NB4 (cell line): ENCODE measurements at regions not wholly inside any gene's neighbourhood (a gene's known extent, or its start where the extent isn't known, plus 50 kb on each side); places are given as distances from the start of the nearest gene placed in this dataset.

Experiments used
- DNase-seq: peaks from one replicate; pipeline ENCODE4 v3.0.0; 2010; ENCODE audit warnings: low read depth
- H3K4me3 ChIP-seq: one replicate; pipeline ENCODE4 v1.5.1; 2011; ENCODE audit warnings: mild to moderate bottlenecking, low read depth, low read length, moderate library complexity
- MYC ChIP-seq: IDR thresholded peaks from 2 replicates; pipeline ENCODE4 v1.6.1; 2011; ENCODE audit warnings: low read depth, low read length
- POLR2A ChIP-seq: IDR thresholded peaks from 2 replicates; pipeline ENCODE4 v1.6.1; 2011; ENCODE audit warnings: mild to moderate bottlenecking; ENCODE audit not compliant: insufficient read length; ENCODE audit errors: extremely low read depth
- TF ChIP-seq, protein P1 (sequence below): IDR thresholded peaks from one replicate; pipeline ENCODE4 v1.5.1; 2012; ENCODE audit warnings: low read depth, low read length
- TF ChIP-seq, protein P2 (sequence below): IDR thresholded peaks from 2 replicates; pipeline ENCODE4 v1.6.1; 2011; ENCODE audit warnings: low read depth, low read length

DNA sequence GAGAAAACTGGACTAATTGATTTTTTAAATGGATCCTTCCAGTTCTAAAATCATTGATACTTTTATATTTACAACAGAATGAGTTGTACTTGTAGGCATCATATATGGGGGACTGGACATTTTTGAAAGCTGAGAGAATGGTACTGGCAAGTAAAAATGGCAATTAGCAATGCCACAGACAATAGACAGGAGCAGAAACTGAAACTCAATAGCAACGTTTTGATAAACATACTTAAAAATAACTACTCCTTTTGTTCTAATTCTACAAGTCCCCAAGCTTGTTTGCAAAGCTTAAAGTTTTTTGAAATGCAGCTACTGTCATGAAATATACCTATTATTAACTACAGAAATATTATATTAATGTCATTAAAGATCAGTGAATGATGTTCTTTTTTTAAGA lies 52.8 kb upstream of the FBXL7 start:
- DNase-seq = no peak
- TF ChIP-seq, protein P1, sequence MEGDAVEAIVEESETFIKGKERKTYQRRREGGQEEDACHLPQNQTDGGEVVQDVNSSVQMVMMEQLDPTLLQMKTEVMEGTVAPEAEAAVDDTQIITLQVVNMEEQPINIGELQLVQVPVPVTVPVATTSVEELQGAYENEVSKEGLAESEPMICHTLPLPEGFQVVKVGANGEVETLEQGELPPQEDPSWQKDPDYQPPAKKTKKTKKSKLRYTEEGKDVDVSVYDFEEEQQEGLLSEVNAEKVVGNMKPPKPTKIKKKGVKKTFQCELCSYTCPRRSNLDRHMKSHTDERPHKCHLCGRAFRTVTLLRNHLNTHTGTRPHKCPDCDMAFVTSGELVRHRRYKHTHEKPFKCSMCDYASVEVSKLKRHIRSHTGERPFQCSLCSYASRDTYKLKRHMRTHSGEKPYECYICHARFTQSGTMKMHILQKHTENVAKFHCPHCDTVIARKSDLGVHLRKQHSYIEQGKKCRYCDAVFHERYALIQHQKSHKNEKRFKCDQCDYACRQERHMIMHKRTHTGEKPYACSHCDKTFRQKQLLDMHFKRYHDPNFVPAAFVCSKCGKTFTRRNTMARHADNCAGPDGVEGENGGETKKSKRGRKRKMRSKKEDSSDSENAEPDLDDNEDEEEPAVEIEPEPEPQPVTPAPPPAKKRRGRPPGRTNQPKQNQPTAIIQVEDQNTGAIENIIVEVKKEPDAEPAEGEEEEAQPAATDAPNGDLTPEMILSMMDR = no peak
- TF ChIP-seq, protein P2, sequence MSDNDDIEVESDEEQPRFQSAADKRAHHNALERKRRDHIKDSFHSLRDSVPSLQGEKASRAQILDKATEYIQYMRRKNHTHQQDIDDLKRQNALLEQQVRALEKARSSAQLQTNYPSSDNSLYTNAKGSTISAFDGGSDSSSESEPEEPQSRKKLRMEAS = no peak
- no peak for TF ChIP-seq MYC
- TF ChIP-seq POLR2A = no peak

DNA sequence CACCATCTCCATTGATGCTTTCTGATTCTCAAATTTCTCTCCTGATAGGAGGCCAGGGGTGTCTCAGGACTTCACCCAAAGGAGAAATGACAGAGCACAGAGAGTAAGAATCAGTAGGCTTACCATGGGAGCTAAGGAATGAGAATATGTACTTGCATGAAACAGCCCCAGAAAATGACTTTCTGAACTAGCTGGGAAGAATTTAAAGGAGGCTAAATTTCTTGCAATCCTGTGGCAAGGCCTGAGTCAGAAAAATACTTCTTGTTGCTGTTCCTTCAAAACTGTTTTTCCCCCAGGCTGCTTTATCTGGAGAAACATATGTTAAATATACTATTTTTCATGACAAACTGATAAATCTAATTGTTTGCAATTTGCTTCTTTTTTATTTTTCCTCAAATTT lies 53.4 kb upstream of the FBXL7 start:
- no peak for DNase-seq
- TF ChIP-seq, protein P2 = no peak
- TF ChIP-seq, protein P1 = no peak
- TF ChIP-seq MYC (no peak), POLR2A (no peak)
- H3K4me3 ChIP-seq = no peak overlapping the region

More for the DNA sequence above, 52.8 kb upstream of the FBXL7 start:
- no peak overlapping the region for H3K4me3 ChIP-seq

DNA sequence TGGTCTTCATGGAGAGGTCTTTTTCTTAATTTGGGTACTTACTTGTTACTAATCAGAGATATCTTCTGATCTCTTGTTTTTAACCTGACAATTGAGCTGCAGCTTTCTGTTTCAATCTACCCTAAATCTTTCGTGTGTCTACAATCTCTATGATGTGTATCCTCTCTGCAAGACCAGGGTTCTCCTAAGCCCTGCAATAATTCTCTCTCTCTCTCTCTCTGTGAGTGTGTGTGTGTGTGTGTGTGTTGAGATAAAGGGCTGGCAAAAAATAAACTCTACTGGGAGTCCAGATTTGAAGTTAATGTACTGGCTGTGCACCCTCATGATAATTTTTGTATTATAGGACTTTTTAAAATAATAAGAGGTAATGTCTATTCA lies 57.8 kb upstream of the FBXL7 start:
- no peak for TF ChIP-seq POLR2A
- no peak for DNase-seq
- H3K4me3 ChIP-seq = no peak overlapping the region

DNA sequence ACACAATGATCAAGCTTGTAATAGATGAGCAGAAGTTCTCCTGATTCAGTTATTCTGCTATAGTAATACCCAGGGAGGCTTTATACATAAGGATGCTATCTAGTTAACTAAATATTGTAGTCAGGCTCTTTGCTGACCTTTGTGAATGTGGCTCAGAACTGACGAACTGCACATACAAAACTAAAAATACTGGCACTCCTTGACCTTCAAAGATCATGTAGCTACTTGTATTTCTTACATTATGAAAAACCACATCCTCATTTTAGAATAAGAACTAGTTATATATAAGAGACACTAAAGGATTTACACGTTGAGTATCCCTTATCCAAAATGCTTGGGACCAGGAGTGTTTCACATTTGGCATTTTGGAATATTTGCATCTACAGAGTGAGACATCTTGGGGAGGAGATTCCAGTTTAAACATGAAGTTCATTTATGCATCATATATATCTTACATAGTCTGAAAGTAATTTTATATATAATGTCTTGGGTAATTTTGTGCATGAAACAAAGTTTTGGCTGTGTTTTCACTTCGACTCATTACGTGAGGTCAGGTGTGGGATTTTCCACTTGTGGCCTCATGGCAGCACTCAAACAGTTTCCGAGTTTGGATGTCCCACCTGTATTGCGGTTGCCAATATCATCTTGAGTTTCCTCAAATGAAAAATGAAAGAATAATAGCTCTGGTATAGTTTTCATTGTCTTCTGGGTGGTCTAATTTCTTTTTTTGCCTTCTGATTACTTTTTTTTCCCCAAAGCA lies 58.4 kb upstream of the FBXL7 start:
- TF ChIP-seq, protein P1 = no peak
- TF ChIP-seq POLR2A (no peak), MYC (no peak)
- TF ChIP-seq, protein P2 = no peak
- no peak overlapping the region for H3K4me3 ChIP-seq
- no peak for DNase-seq

DNA sequence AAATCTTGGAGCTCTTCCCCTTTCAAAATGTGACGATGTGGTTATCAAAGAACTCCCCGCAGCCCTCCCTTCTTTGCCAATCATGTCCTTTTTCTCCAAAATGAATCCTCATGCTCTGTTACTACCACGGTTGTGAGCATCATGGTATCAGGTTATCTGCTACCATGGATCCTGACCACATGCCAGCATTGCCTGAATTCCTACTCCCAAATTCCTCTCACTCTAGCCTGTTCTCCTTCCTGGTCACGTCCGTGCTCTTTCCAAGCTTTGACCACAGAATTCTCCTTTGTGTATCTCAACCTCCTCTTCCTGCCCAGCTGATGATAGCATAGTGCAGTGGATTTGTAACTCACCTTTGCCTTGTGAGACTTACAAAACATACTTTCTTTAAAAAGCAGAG lies 59.5 kb upstream of the FBXL7 start:
- no peak for DNase-seq
- H3K4me3 ChIP-seq = no peak overlapping the region
- TF ChIP-seq, protein P1 = no peak
- TF ChIP-seq POLR2A = no peak
- TF ChIP-seq, protein P2 = no peak

DNA sequence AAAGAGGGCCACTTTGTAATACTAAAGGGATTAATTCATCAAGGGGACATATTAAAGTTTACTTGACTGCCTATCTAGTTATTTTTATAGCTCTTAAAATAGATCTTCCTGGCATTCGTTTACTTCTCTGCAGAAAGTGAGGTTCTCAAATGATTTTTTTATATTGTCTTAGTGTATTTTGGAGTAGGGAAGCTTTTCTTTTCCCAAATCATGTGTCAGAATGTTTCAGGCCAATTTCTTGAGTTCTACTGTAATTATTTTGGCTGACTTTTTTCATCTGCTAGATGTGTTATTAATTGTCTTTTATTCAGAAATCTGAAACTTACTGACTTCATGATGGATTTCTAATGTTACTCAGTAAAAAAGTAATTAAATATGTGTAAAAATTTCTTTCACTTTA lies 60.2 kb upstream of the FBXL7 start:
- TF ChIP-seq, protein P2 = no peak
- TF ChIP-seq POLR2A = no peak
- no peak for TF ChIP-seq MYC
- TF ChIP-seq, protein P1 = no peak
- no peak overlapping the region for H3K4me3 ChIP-seq
- no peak for DNase-seq
